SU-DHL-6 (cell line): ENCODE measurements at regions not wholly inside any gene's neighbourhood (a gene's known extent, or its start where the extent isn't known, plus 50 kb on each side); places are given as distances from the start of the nearest gene placed in this dataset.

Experiments used
- CTCF ChIP-seq: fragments of 200-600 bp; sonication (generic); IDR thresholded peaks from one replicate; pipeline ENCODE4 v1.5.1; 2017; ENCODE audit warnings: antibody characterized with exemption, mild to moderate bottlenecking, low read length, moderate library complexity; ENCODE audit not compliant: insufficient read depth, poor library complexity, severe bottlenecking
- EZH2phosphoT487 ChIP-seq: fragments of 200-600 bp; sonication (generic), shearing (Covaris generic); conservative IDR thresholded peaks from 2 replicates; pipeline ENCODE4 v1.6.1; 2018; ENCODE audit warnings: mild to moderate bottlenecking, antibody characterized with exemption, low read length, moderate library complexity, mixed read lengths

GRCh38 chr10:47189802-47190201 lies 110.2 kb upstream of the GDF10 start:
- no peak for TF ChIP-seq CTCF
- no peak for TF ChIP-seq EZH2phosphoT487
